ENCODE measurements at regions not wholly inside any gene's neighbourhood (a gene's known extent, or its start where the extent isn't known, plus 50 kb on each side); places are given as distances from the start of the nearest gene placed in this dataset.
"Not testable (repeated sequence)": the region's sequence is repeated elsewhere in the genome, so short reads cannot be mapped to it uniquely, and the experiment has no call there.

DNA sequence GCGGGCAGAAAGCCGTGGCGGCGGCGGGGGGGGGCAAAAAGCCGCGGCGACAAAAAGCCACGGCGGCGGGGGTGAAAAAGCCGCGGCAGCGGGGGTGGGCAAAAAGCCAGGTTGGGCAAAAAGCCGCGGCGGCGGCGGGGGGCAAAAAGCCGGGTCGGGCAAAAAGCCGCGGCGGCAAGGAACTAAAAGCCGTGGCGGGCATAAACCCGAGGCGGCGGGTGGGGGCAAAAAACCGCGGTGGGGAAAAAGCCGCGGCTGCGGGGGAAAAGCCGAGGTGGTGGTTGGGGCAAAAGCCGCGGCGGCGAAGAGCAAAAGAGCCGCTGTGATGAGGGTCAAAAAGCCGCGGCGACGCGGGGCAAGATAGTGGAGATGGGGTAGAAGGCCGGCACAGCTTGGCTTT lies 1834.2 kb downstream of the FOXD4L5 start:
- WGBS, result 2% methylated on average over 19 of the region's 46 CpGs
- not testable (repeated sequence) for H3K4me3 ChIP-seq (ENCODE audit: low read length); H3K27me3 ChIP-seq (ENCODE audit: insufficient read depth, low read length); H3K36me3 ChIP-seq (ENCODE audit: insufficient read depth, low read length); H3K27ac ChIP-seq (ENCODE audit: low read depth, low read length); H3K9me3 ChIP-seq (ENCODE audit: insufficient read depth, low read depth, low read length); H3K9ac ChIP-seq (ENCODE audit: low read depth, low read length); H3K4me1 ChIP-seq (ENCODE audit: insufficient read depth, low read length)

DNA sequence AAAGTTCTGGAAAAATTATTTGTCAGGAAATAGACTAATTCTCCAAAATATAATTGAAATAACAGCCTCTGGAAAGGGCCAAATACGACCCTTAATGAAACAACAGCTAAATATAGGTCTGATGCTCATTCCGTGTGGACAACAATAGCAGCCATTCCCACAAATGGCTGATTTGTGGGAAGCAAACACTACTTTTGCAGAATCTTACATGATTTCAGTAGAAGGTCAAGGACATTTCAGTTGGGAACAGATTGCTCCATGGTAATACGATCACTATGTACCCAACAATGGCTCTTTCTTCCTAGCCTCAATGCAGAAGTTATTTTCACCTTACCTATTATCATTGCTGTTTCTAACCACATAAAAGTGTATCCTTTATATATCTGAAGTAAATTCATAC lies 1859.9 kb downstream of the FOXD4L5 start:
- not testable (repeated sequence) for H3K27ac ChIP-seq (ENCODE audit: low read depth, low read length); H3K4me1 ChIP-seq (ENCODE audit: insufficient read depth, low read length); H3K9me3 ChIP-seq (ENCODE audit: insufficient read depth, low read depth, low read length); H3K4me3 ChIP-seq (ENCODE audit: low read length); H3K27me3 ChIP-seq (ENCODE audit: insufficient read depth, low read length); H3K9ac ChIP-seq (ENCODE audit: low read depth, low read length); H3K36me3 ChIP-seq (ENCODE audit: insufficient read depth, low read length)
- no CpG with 5 or more reads among the region's 3 CpGs for WGBS

DNA sequence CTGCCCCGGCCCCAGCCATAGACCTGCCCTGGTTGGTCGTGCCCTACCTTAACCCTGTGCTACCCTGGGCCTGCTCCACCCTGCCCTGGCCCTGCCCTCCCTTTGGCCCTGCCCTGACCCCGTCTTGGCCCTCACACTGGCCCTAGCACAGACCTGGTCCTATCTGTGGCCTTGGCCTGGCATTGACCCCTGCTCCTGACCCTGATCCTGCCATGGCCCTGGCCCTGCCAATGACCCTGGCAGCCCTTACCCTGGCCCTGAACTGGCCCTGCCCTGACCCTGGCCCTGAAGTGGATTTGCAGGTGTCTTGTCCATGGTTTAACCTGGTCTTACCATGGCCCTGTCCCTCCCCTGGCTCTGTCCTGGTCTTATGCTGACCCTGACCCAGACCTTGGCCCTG lies 1894.1 kb downstream of the FOXD4L5 start:
- not testable (repeated sequence) for H3K27ac ChIP-seq (ENCODE audit: low read depth, low read length); H3K36me3 ChIP-seq (ENCODE audit: insufficient read depth, low read length); H3K9me3 ChIP-seq (ENCODE audit: insufficient read depth, low read depth, low read length); H3K9ac ChIP-seq (ENCODE audit: low read depth, low read length); H3K27me3 ChIP-seq (ENCODE audit: insufficient read depth, low read length); H3K4me1 ChIP-seq (ENCODE audit: insufficient read depth, low read length); H3K4me3 ChIP-seq (ENCODE audit: low read length)
- WGBS, result no CpG with 5 or more reads among the region's 3 CpGs

DNA sequence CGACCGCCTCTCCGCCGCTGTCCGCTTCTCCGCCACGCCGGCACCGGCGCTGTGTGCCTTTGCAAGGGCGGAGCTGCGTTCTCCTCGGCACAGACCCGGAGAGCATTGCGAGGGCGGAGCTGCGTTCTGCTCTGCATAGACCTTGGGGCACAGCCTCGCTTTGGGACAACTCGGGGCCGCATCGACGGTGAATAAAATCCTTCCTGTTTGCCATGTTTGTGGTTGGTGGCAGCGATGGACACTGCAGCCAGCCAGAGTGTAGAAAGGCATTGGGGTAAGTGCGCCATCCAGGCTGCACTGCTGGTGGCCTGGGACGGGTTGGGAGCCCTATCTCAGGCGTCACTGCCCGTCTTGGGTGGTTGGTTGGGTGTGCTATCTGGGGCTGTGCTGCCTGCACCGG lies 1899.5 kb downstream of the FOXD4L5 start:
- H3K36me3 ChIP-seq (ENCODE audit: insufficient read depth, low read length); H3K9me3 ChIP-seq (ENCODE audit: insufficient read depth, low read depth, low read length); H3K9ac ChIP-seq (ENCODE audit: low read depth, low read length); H3K27ac ChIP-seq (ENCODE audit: low read depth, low read length); H3K4me1 ChIP-seq (ENCODE audit: insufficient read depth, low read length); H3K27me3 ChIP-seq (ENCODE audit: insufficient read depth, low read length): not testable (repeated sequence)
- H3K4me3 ChIP-seq (ENCODE audit: low read length), result peak overlapping the region; percentile 40
- WGBS, result 1% methylated on average over 12 of the region's 28 CpGs

DNA sequence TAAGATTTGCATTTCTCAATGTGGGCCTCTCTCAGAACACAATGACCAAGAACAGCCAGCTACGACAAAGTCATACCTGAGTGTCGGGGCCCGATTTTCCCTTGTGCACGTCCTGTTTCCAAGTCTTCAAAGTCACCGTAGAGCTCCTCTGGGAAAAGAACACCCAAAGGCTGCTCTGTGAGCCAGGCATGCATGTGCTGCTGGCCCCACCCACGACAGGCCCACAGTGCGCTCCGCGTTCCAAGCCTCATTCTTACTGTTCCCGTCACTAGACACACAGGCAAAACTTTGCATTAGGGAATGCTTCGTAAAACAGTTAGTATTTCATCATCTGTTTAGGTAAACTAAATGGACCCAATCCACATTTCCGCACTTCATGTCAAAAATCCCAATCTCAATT lies 1905.1 kb downstream of the FOXD4L5 start:
- H3K9ac ChIP-seq (ENCODE audit: low read depth, low read length); H3K4me1 ChIP-seq (ENCODE audit: insufficient read depth, low read length); H3K27ac ChIP-seq (ENCODE audit: low read depth, low read length); H3K36me3 ChIP-seq (ENCODE audit: insufficient read depth, low read length); H3K27me3 ChIP-seq (ENCODE audit: insufficient read depth, low read length); H3K9me3 ChIP-seq (ENCODE audit: insufficient read depth, low read depth, low read length); H3K4me3 ChIP-seq (ENCODE audit: low read length): not testable (repeated sequence)
- 74% methylated on average over 9 of the region's 12 CpGs for WGBS

DNA sequence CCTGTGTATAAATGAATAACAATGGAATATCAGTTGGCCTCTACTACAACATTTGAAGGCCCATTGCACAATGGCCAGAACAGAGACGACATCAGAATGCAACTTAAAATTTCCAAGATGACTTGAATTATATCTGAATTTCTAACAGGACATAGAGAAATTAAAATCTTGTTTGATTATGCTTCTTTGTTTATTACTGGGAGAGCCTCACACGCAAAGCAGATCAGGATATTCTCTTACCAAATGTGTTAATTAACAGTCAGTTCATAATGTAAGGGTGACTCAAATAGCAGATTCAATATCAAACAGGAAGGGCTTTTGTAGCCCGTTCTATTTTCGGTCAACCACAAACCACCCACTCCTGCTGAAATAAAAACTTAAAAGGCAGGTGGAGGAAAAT lies 1930.8 kb downstream of the FOXD4L5 start:
- H3K9ac ChIP-seq (ENCODE audit: low read depth, low read length); H3K9me3 ChIP-seq (ENCODE audit: insufficient read depth, low read depth, low read length); H3K4me3 ChIP-seq (ENCODE audit: low read length); H3K4me1 ChIP-seq (ENCODE audit: insufficient read depth, low read length); H3K36me3 ChIP-seq (ENCODE audit: insufficient read depth, low read length); H3K27me3 ChIP-seq (ENCODE audit: insufficient read depth, low read length); H3K27ac ChIP-seq (ENCODE audit: low read depth, low read length): not testable (repeated sequence)
- no CpG with 5 or more reads among the region's 4 CpGs for WGBS

DNA sequence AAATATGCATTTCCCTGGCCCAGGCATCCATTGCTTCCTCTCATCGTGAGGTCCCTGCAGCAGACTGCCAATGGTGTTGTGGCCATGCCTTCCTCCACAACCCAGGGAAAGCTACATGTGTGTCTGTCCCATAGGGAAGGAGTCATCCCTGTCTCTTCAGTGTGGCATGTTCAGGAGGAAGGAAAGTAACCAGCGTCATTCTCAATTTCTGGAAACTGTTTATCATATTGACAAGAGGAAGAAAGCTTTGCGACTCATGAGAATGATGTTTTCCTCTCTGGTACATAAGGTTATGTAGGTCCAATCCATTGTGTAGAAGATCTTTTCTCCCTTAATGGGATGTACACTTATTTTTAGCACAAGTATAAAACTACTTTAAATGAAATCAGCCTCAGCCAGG lies 1937.7 kb downstream of the FOXD4L5 start:
- H3K9ac ChIP-seq (ENCODE audit: low read depth, low read length); H3K4me1 ChIP-seq (ENCODE audit: insufficient read depth, low read length); H3K4me3 ChIP-seq (ENCODE audit: low read length); H3K36me3 ChIP-seq (ENCODE audit: insufficient read depth, low read length); H3K27ac ChIP-seq (ENCODE audit: low read depth, low read length); H3K9me3 ChIP-seq (ENCODE audit: insufficient read depth, low read depth, low read length); H3K27me3 ChIP-seq (ENCODE audit: insufficient read depth, low read length): not testable (repeated sequence)
- 94% methylated on average over 2 of the region's 3 CpGs for WGBS

DNA sequence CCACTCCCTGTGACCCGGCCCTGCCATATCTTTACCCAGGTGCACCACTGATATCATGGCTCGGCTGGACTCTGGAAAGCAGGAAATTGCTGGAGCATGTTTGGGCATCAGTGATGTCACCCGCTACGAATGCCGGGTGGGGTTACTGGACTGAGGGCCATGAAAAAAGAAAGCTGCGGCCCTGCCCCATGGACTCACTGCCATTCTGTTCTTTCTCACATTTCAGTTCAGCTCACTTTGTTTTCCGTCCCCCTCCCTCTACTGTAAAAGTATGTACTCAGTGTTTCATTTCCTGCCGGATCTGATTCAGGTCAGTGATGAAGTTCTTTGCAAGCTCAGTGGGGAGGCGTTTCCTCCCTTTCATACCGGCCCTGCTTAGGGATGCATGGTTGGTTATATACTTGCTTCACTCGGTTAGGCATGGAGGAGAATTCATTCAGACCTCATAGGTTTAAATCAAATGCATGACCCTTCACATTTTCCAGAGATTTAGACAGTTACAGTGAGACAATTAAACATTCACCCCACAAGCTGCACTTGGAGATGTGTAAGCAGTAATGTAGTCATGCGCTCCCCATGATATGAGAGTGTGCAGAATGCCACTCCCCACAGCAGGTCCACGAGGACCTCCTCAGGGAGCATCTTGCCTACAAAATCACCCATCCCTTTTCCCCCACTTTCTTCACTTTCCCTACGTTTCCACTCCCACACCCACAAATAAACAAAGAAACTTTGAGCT lies 1938.5 kb downstream of the FOXD4L5 start:
- not testable (repeated sequence) for H3K27me3 ChIP-seq (ENCODE audit: insufficient read depth, low read length); H3K9me3 ChIP-seq (ENCODE audit: insufficient read depth, low read depth, low read length); H3K4me1 ChIP-seq (ENCODE audit: insufficient read depth, low read length); H3K36me3 ChIP-seq (ENCODE audit: insufficient read depth, low read length); H3K4me3 ChIP-seq (ENCODE audit: low read length); H3K9ac ChIP-seq (ENCODE audit: low read depth, low read length); H3K27ac ChIP-seq (ENCODE audit: low read depth, low read length)
- 71% methylated on average over 7 of the region's 14 CpGs for WGBS

DNA sequence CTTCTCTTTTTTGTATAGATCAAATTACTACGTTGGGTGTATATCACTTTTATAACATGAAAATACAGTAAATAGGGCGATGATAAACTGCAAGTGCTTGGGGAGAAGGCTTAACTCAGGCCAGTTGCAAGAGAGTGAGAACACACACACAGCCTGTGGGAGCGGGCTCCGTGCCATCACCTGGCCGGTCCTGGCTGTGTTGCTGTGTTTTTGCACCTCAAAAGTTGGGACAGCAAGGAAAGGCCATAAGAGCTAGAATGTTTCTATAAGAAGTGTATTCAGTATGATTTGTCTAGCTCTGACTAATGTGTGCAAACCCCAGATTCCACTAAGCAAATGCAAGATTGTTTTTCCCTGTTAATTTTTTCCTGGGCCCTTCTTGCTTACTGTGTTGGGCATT lies 1940.6 kb downstream of the FOXD4L5 start:
- not testable (repeated sequence) for H3K4me3 ChIP-seq (ENCODE audit: low read length); H3K36me3 ChIP-seq (ENCODE audit: insufficient read depth, low read length); H3K4me1 ChIP-seq (ENCODE audit: insufficient read depth, low read length); H3K9ac ChIP-seq (ENCODE audit: low read depth, low read length); H3K9me3 ChIP-seq (ENCODE audit: insufficient read depth, low read depth, low read length); H3K27ac ChIP-seq (ENCODE audit: low read depth, low read length); H3K27me3 ChIP-seq (ENCODE audit: insufficient read depth, low read length)
- no CpG with 5 or more reads among the region's 5 CpGs for WGBS

DNA sequence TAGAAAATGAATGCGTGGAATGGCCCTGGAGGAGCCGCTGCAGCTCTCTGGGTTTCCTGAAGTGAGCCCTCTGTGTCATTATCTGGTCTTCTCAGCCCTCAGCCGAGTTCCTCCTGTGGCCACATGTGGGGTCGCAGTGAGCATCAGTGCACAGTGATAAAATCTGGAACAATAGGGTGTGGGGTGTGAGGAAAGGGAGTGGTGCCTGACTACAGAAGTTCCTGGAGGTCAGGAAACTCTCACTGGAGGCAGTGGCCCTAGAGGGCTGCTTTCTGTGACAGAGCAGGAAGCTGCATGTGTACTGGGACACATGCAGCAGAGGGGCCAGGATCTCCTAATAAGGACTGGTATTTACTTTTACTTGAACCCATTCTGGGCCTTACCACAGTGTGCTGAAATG lies 1942.5 kb downstream of the FOXD4L5 start:
- not testable (repeated sequence) for H3K9ac ChIP-seq (ENCODE audit: low read depth, low read length); H3K4me3 ChIP-seq (ENCODE audit: low read length); H3K27ac ChIP-seq (ENCODE audit: low read depth, low read length); H3K9me3 ChIP-seq (ENCODE audit: insufficient read depth, low read depth, low read length); H3K4me1 ChIP-seq (ENCODE audit: insufficient read depth, low read length); H3K36me3 ChIP-seq (ENCODE audit: insufficient read depth, low read length)
- 91% methylated on average over 2 of the region's 4 CpGs for WGBS
- peaks cover 12% of the 10 kb centered on the region for H3K27me3 ChIP-seq (ENCODE audit: insufficient read depth, low read length)

DNA sequence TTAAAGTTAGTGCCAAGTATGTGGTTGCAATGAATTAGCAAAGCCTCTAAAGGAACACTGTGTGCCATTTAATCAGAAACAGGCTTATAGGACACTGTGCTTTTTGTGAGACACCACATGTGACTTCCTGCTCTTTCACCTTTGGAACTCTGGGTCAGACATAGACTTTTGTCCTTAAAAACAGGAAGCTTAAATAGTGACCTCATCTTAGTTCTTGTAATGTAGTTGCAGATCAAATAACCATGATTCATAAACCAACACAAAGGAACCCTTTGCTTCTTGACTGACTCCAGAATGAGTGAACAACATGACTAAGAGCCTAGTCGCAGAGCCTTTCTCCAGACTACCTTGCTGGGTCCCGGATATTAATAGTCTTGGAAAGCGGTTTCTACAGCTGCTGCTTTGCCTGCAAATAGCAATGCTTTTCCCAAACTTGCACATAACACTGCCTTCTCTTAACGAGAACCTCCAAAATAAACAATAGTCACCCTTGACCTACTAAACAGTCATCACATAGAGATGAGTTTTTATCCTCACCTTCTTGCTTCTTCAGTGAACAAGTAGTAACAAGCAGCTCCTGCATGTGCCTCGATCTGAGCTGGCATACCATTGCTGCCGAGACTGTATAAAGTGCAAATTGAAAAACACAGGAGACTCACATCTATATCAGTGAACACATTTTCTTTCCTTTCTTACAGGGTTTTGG lies 1947.0 kb downstream of the FOXD4L5 start:
- H3K27ac ChIP-seq (ENCODE audit: low read depth, low read length); H3K4me1 ChIP-seq (ENCODE audit: insufficient read depth, low read length); H3K36me3 ChIP-seq (ENCODE audit: insufficient read depth, low read length); H3K27me3 ChIP-seq (ENCODE audit: insufficient read depth, low read length); H3K4me3 ChIP-seq (ENCODE audit: low read length); H3K9me3 ChIP-seq (ENCODE audit: insufficient read depth, low read depth, low read length); H3K9ac ChIP-seq (ENCODE audit: low read depth, low read length): not testable (repeated sequence)
- whole genome bisulfite sequencing, result 71% methylated on average over 3 of the region's 6 CpGs

DNA sequence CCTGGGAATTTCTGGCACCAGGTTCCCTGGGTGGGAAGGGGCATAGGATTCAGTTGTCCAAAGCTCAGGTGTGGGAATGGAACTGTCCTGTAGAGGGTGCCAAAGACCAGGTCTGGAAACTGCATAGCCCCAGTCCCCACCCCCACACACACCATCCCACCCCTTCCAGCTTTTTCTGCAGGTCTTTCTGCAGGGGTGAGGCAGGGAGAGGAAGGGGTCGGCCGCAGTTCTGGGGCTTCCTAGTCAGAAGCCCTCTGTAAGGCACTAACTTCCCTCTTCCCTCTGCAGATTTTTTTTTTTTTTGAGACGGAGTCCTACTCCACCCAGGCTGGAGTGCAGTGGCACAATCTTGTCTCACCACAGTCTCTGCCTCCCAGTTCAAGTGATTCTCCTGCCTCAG lies 1949.7 kb downstream of the FOXD4L5 start:
- not testable (repeated sequence) for H3K9me3 ChIP-seq (ENCODE audit: insufficient read depth, low read depth, low read length); H3K4me3 ChIP-seq (ENCODE audit: low read length); H3K36me3 ChIP-seq (ENCODE audit: insufficient read depth, low read length); H3K27ac ChIP-seq (ENCODE audit: low read depth, low read length); H3K9ac ChIP-seq (ENCODE audit: low read depth, low read length); H3K4me1 ChIP-seq (ENCODE audit: insufficient read depth, low read length)
- peaks cover 10% of the 10 kb centered on the region for H3K27me3 ChIP-seq (ENCODE audit: insufficient read depth, low read length)
- WGBS, result no CpG with 5 or more reads among the region's 3 CpGs
